ENCODE measurements at regions not wholly inside any gene's neighbourhood (a gene's known extent, or its start where the extent isn't known, plus 50 kb on each side); places are given as distances from the start of the nearest gene placed in this dataset.

DNA sequence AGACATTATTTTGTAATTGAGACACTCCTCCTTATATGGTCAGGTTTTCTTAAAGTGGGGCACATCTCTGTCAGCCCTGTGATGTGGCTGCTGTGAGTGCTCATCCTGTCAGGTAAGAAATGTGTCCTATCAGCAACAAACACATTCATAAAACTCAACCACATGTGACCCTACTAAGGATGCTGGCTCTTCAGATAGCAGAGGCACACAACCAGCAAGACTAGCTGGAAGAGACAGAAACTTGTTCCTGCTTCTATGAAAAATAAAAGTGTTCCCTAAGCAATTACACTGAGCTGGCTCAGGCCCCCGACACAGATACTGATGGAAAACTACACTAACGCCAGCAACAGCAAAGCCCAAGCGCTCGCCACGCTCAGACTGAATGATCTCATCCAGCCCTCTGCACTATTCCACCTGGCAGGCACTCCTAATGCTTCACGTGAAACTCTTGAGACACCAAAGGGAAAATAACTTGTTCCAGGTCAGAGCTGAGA is 49.8 kb upstream of the CYP2D6 start:
- DNase-seq (ENCODE audit: low read depth in 2 of 2, low spot score in 1 of 2), result no peak

Measured in stimulated activated CD8-positive, alpha-beta memory T cell treated with anti-CD3 and anti-CD28 coated beads, Interleukin-4, amount 100 ng/mL, for 1 hour (primary cell).